Mucosa of stomach (tissue), 1 donor: ENCODE measurements at regions not wholly inside any gene's neighbourhood (a gene's known extent, or its start where the extent isn't known, plus 50 kb on each side); places are given as distances from the start of the nearest gene placed in this dataset.
"Not testable (repeated sequence)": the region's sequence is repeated elsewhere in the genome, so short reads cannot be mapped to it uniquely, and the experiment has no call there.

Experiments
- H3K27me3 ChIP-seq: one replicate; pipeline ENCODE4 v1.7.0; 2013; ENCODE audit warnings: mild to moderate bottlenecking, low read length; ENCODE audit not compliant: control insufficient read depth, insufficient read depth
- H3K36me3 ChIP-seq: one replicate; pipeline ENCODE4 v1.7.0; 2013; ENCODE audit warnings: low read length; ENCODE audit not compliant: control insufficient read depth, insufficient read depth
- H3K4me1 ChIP-seq: one replicate; pipeline ENCODE4 v1.7.0; 2013; ENCODE audit warnings: mild to moderate bottlenecking, low read length; ENCODE audit not compliant: control insufficient read depth, insufficient read depth
- H3K4me3 ChIP-seq: one replicate; pipeline ENCODE4 v1.7.0; 2013; ENCODE audit warnings: low read length
- H3K9ac ChIP-seq: one replicate; pipeline ENCODE4 v1.7.0; 2013; ENCODE audit warnings: mild to moderate bottlenecking, low read length, moderate library complexity
- H3K9me3 ChIP-seq: one replicate; pipeline ENCODE4 v1.7.0; 2013; ENCODE audit warnings: mild to moderate bottlenecking, low read length, moderate library complexity; ENCODE audit not compliant: control insufficient read depth
- donor health status: Pancreatic carcinoma.

DNA sequence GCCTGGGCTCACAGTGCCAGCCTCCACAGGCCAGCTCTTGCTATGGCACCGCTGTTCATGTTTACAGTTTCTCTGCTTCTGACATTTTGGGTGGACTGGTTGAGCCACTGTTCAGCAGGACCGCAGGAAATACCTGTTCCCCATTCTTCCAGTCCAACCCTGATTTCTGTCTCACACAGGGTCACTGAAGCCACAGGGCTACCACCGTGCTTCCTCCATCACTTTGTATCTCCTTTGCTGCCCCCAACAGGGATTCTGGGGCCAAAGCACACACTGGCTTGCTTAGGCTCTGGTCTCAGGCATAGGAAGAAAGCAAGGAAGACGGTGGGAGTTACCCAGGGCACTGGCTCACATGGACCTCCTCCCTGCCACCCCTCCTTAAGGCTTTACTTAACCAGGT is 164.5 kb downstream of the UNC5CL start:
- Histone ChIP-seq H3K9ac (no peak overlapping the region), H3K4me1 (no peaks in the 10 kb centered on the region), H3K9me3 (no peaks in the 10 kb centered on the region), H3K27me3 (peaks cover 7% of the 10 kb centered on the region), H3K36me3 (no peaks in the 10 kb centered on the region), H3K4me3 (no peak overlapping the region)

DNA sequence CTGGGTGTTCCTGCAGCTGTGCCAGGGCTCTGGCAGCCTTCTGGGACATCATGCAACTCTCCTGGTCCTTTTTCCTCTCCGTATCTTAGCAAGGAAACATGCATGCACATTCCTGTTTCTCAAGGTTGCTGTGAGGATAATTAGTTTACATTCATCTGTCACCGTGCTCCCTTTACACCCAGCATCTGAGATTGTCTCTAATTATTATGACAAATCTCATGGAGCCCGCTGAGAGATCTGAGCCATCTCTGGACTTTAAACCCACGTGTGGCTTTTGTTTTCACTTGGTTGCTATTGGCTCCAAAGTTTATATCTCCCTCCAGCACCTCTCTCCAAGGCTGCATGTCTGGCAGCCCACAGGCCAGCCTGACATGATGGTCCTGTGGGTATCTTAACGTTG is 167.6 kb downstream of the UNC5CL start:
- H3K4me1 ChIP-seq: peaks cover 5% of the 10 kb centered on the region

DNA sequence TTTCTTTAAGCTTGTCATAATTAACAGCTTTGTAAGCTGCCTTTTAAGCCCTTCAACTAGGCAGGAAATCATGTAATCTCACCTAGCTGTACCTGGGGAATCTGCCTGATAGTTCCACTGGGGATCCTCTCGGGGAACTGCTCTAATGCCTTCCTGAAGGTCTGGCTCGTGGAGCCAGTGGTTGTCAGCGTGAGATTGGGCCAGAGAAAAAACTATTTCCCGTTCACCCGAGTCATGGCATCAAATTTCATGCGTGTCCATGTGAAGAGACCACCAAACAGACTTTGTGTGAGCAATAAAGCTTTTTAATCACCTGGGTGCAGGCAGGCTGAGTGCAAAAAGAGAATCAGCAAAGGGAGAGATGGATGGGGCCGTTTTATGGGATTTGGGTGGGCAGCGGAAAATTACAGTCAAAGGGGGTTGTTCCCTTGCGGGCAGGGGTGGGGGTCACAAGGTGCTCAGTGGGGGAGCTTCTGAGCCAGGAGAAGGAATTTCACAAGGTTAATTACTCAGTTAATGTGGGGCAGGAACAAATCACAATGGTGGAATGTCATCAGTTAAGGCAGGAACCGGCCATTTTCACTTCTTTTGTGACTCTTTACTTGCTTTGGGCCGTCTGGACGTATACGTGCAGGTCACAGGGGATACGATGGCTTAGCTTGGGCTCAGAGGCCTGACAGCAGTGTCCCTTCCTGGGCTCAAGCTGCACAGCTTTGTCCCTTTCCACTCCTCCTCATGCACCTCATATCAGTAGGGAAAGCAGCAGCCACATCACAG is 170.7 kb downstream of the UNC5CL start:
- H3K4me1 ChIP-seq, H3K9me3 ChIP-seq, H3K4me3 ChIP-seq, H3K36me3 ChIP-seq, H3K9ac ChIP-seq, H3K27me3 ChIP-seq: not testable (repeated sequence)

More for the DNA sequence above, 167.6 kb downstream of the UNC5CL start:
- no peaks in the 10 kb centered on the region for H3K9me3 ChIP-seq
- H3K27me3 ChIP-seq: peaks cover 7% of the 10 kb centered on the region
- no peaks in the 10 kb centered on the region for H3K36me3 ChIP-seq
- no peak overlapping the region for H3K9ac ChIP-seq
- no peak overlapping the region for H3K4me3 ChIP-seq

DNA sequence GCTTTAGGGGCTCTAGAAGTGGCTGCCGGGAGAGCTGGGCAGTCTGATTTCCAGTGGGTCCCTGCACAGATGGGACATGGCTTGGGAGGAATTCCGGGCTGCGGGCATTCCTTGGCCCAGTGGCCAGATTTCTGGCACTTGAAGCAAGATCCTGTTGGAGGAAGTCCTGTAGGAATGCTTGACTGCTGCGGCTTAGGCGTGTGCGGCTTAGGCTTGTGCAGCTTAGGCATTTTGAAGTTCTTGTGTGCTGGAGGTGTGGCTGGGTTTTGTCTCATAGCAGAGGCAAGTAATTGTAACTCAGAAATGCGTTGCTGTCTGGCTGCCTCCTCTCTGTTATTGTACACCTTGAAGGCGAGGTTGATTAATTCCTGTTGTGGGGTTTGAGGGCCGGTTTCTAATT is 171.5 kb downstream of the UNC5CL start:
- not testable (repeated sequence) for H3K36me3 ChIP-seq, H3K4me3 ChIP-seq, H3K4me1 ChIP-seq, H3K9ac ChIP-seq, H3K27me3 ChIP-seq, H3K9me3 ChIP-seq

DNA sequence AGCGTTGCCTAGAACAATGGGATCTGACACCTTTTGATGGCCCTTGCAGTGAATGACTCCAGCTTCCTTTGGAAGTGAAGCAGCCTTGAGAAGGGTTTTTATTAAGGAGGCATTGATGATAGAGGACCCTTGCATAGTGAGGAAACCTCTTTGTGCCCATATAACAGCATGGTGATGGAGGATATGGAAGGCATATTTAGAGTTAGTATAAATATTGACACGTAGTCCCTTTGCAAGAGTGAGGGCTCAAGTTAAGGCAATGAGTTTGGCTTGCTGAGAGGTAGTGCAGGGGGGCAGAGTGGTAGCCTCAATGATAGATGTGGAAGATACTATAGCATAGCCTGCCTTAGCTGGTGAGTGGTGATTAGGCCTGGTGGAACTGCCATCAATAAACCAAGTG is 173.8 kb downstream of the UNC5CL start:
- not testable (repeated sequence) for H3K4me3 ChIP-seq, H3K27me3 ChIP-seq, H3K9me3 ChIP-seq, H3K9ac ChIP-seq, H3K36me3 ChIP-seq, H3K4me1 ChIP-seq

DNA sequence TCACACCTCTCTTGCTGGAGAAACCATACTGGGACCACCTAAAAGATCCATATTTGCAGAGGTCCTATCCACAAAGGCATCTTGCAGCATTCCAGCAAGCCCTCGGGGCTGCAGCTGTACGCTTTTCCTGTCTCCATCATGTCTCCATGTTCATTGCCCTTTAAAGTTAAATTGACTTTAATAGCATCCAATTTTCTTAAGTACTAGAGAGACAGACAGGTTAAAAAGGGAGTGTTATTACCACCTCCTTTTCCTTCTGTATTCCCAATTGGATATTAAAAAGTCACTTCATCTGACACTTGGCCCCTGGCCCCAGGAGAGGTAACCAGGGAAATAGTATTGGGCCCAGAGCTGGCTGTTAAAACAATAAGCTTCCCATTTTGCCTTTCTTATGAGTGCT is 178.6 kb downstream of the UNC5CL start:
- Histone ChIP-seq H3K27me3 (no peaks in the 10 kb centered on the region), H3K36me3 (no peaks in the 10 kb centered on the region)

DNA sequence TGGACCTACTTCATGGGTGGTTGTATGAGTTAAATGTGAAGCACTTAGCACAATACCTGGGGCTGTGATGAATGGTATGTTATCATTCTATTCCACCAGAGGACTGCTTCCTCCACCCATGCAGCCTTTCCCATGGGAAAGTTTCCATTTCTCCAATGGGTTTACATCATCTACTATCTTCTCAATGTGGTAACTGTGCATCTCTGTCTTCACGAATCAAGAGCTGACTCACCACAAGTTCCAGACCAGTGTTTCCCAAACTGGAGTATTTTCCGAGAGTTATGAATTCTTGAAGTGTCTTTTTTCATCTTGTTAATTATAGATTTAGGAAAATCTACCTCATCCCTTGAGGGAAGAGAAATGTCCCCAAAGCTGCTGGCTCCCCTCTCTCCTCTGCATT is 182.8 kb downstream of the UNC5CL start:
- H3K4me1 ChIP-seq: peaks cover 3% of the 10 kb centered on the region
- no peaks in the 10 kb centered on the region for H3K27me3 ChIP-seq
- H3K9me3 ChIP-seq: no peaks in the 10 kb centered on the region
- H3K9ac ChIP-seq: no peak overlapping the region
- no peak overlapping the region for H3K4me3 ChIP-seq
- no peaks in the 10 kb centered on the region for H3K36me3 ChIP-seq

More for the DNA sequence above, 178.6 kb downstream of the UNC5CL start:
- Histone ChIP-seq H3K4me3 (no peak overlapping the region), H3K4me1 (peaks cover 3% of the 10 kb centered on the region), H3K9me3 (no peaks in the 10 kb centered on the region), H3K9ac (no peak overlapping the region)

DNA sequence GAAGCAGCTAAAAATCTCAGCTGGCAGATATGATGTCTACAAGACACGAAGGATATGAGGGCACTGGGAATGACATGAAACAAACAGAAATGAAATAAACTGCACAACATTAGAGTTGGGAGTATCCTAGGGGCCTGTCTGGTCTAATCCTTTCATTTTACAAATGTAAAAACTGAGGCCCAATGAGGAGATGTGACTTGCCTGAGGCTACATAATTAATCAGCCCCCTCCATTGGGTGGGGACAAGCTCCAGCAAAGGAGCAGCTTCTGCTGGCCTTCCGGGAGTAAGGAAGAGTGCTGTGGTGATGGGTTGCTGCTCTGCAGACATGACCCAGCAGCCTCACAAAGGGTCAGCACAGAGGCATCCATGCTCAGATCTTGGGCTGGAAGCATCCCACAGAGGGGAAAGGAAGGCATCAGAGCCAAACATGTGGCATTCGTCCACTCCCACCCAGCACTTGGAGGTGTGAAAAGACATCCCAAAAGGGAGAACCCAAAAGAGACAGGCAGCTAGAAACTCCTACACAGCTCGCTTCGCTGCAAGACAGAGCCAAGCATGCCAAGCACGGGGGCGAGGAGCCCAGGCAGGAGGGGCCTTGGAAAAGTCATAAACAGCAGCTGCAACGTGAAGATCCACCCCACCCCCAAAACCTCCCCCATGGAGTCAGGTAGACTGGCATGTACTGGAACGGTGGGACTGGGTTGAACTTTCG is 183.7 kb downstream of the UNC5CL start:
- H3K4me3 ChIP-seq: no peak overlapping the region
- no peaks in the 10 kb centered on the region for H3K9me3 ChIP-seq
- no peaks in the 10 kb centered on the region for H3K4me1 ChIP-seq
- H3K27me3 ChIP-seq: no peaks in the 10 kb centered on the region
- H3K36me3 ChIP-seq: no peaks in the 10 kb centered on the region
- no peak overlapping the region for H3K9ac ChIP-seq

DNA sequence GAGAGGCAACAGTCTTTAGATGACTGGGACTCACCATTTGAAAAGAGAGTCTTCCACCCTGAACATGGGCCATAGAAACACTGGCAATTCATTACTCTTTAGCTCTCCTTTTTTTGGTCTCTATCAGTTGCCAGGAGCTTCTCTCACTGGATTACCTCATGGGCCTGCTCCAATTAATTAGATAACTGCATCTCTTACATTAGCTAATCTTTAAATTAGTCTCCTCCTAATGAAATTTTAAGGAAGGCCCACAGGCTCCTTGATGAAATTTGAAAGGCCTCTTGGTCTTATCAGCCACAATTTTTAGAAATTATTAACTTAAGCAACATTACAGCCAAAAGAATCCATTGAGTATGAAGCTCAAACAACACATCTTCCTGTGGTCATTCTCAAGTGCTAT is 184.4 kb downstream of the UNC5CL start:
- no peaks in the 10 kb centered on the region for H3K9me3 ChIP-seq
- H3K4me3 ChIP-seq: no peak overlapping the region
- no peaks in the 10 kb centered on the region for H3K4me1 ChIP-seq
- H3K36me3 ChIP-seq: no peaks in the 10 kb centered on the region
- no peaks in the 10 kb centered on the region for H3K27me3 ChIP-seq
- no peak overlapping the region for H3K9ac ChIP-seq

DNA sequence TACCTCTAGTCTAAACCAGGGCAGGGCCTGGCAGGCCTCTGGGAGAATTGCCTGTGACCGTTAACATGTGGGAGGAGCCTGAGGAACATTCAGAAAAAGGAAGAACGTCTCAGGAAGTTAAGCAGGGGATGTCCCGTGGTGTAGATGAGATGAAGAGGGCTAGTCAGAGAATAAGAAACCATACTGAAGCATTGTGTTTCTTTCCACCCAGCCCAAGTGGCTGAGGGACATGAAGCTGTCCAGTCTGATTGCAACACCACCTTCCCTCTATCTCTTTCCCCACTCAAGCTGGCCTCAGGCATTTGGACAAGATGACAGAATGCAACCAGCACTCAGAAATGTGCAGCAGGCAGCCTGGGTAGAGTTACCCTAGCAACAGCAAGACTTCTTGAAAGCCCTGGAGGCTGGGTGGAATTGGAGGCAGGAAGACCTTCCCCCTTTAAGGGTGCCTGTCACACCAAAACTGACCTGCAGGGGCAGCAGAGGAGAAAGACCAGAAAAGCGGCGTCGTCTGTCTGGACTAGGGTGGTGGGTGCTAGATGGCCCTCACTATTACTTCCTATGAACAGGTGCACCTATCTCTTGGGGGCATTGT is 186.1 kb downstream of the UNC5CL start:
- no peak overlapping the region for H3K9ac ChIP-seq

DNA sequence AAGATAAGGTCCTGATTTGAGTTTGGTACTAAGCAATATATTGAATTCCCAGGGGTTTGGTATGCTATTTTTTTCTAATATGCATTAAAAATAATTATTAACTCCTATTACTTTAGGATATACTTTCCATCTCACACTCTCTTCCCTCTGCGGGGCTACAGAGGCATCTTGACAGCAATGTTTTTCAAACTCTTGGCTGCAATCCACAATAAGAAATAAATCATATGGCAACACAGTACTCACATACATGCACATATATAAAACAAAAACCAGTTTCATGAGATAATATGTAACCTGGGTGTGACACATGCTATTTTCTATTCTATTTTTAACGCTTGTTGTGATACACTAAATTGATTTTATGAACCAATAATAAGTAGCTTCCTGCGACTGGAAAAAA is 189.5 kb downstream of the UNC5CL start:
- no peaks in the 10 kb centered on the region for H3K36me3 ChIP-seq

More for the DNA sequence above, 186.1 kb downstream of the UNC5CL start:
- no peaks in the 10 kb centered on the region for H3K36me3 ChIP-seq
- no peaks in the 10 kb centered on the region for H3K27me3 ChIP-seq
- no peaks in the 10 kb centered on the region for H3K9me3 ChIP-seq
- no peak overlapping the region for H3K4me3 ChIP-seq
- no peaks in the 10 kb centered on the region for H3K4me1 ChIP-seq

DNA sequence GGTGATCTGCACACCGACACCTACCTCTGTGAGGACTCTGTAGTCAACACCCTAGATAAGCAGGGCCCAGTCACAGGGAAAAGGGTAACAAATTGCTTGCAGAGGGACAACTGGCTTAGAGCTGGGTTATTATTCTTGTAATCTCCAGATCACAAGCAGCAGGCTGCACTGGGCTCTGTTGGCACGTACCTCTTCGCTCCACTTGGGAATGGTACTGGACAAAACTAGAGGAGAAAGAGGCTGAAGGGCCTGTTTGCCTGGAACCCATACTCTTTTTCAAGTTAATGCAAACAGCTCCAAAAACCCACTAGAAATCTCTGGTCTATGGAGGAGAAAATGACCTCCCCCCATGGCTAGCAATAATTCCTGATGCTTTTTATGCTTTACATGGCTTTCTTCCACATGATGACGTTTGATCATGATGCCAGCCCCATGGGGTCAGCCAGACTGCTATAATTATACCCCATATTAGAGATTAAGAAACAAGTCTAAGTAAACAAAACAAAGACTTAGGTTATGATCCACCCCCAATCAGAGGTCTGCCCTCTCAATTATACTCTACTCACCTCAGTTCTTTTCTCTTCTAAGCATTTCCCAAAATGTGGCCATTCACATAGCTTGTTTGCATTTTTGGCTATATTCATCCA is 190.0 kb downstream of the UNC5CL start:
- Histone ChIP-seq H3K27me3 (no peaks in the 10 kb centered on the region), H3K4me1 (no peaks in the 10 kb centered on the region), H3K9me3 (no peaks in the 10 kb centered on the region), H3K9ac (no peak overlapping the region), H3K36me3 (no peaks in the 10 kb centered on the region), H3K4me3 (no peak overlapping the region)

More for the DNA sequence above, 189.5 kb downstream of the UNC5CL start:
- Histone ChIP-seq H3K4me1 (no peaks in the 10 kb centered on the region), H3K9ac (no peak overlapping the region), H3K4me3 (no peak overlapping the region), H3K9me3 (no peaks in the 10 kb centered on the region), H3K27me3 (no peaks in the 10 kb centered on the region)
